Fibroblast of peridontal ligament (primary cell): ENCODE measurements at regions not wholly inside any gene's neighbourhood (a gene's known extent, or its start where the extent isn't known, plus 50 kb on each side); places are given as distances from the start of the nearest gene placed in this dataset.

ENCODE experiments used
- DNase-seq: peaks from one replicate; pipeline ENCODE4 v3.0.0-alpha.2; 2010; ENCODE audit errors: extremely low read depth

GRCh38 chr5:116361979-116362577 is 212.5 kb downstream of the SEMA6A start:
- no peak for DNase-seq

GRCh38 chr5:116361171-116361967 is 213.3 kb downstream of the SEMA6A start:
- peak; percentile 5 for DNase-seq

DNA sequence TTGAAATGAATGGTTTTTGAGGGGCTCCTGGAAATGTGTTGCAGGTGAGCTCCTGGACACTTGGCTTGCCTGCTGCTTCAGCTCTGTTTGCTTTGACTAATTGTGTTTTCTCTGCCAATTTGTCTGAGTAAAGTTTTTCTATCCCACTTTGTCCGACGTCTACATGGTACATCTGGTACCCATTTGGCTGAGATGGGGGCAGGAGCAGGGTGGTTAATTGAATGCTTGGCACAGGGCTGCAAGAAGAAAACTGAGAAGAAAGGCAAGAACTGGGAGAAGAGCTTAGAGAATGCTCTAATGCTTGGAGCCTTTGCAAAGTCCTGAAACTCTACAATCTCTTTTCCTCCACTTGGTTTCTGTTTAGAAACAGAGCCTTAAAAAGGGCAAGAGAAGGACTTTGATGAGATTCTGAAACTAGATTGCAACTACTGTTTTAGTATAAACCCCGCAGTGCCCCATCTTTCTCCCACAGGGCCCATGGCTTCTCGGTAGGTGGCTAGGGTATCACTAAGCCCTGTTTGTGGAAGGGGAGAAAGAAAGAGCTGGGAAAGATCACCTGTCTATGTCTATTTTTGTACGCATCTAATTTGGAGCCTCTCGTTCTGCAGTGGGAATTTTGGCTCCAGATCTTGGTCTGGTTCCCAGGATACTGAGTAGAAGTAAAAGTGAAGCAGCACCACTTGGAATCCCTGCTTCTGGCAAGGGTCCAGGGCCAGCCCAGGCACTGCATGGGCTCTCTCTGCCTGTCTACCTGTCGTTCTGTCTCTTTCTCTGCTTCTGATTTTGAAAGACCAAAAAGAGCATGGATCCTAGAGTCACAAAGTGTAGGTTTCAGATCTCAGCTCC is 214.4 kb downstream of the SEMA6A start:
- peak; percentile 74 for DNase-seq

GRCh38 chr5:116359592-116359991 is 215.0 kb downstream of the SEMA6A start:
- peak; percentile 19 for DNase-seq

DNA sequence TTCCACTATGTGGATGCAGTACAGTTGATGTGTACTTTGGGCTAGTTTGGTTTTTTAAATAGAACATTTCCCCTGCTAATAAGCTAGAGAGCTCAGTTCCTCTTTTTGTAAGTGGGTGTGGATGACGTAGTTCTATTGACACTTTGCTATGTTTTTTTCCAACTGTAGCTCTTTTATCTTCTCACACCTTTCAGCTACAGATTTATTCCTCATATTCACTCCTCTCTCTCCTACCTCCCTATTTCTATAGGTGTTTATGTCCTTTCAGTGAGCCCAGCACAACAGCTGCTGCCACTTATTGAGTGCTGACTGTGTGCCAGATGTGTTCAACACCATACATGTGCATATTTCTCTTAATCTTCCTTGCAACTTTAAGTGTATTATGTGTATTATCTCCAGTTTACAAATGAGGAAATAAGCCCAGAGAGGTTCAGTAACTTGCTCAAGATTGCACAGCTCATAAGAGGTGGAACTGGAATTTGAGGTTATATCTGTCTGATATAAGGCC is 215.7 kb downstream of the SEMA6A start:
- no peak for DNase-seq

DNA sequence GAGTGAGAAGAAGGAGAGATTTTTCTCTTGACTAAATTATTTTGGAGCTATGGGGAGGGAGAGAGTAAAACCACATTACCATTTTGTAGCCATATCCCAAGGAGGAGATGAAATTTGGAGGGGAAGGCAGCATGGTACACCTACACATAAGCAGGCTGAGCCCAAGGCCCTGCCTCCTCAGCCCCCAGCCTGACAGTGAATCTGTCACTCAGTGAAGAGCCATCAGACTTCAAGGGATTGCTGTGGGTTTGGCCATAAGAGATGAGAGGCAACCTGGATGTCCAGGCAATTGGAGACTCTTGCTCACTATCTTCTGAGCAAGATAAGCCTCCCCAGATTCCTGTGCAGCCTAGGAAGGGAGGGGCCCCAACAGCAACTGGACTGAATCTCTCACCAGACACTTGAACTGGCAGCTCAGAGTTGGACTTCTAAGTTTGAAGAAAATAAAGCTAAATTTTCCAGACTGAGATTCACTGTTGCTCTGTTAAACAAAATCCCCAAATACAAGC is 216.6 kb downstream of the SEMA6A start:
- DNase-seq = no peak

- no peak for DNase-seq
These were observed 218.6 kb downstream of the SEMA6A start for GRCh38 chr5:116355819-116356601.

DNA sequence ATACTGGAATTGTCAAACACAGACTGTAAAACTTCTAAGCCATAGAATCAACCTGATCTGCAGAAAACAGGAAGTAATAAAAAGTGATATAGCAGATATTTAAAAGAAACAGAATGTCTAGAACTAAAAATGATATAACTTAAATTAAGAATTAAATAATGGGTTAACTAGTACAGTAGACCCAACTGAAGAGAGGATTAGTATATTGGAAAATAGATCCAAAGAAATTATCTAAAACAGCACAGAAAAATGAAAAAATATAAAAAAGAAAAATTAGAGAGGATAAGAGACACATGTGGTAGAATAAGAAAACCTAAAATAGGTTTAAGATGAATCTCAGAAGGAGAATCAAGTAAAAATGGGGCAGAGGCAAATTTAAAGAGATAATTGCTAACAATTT is 219.9 kb downstream of the SEMA6A start:
- DNase-seq = no peak

DNA sequence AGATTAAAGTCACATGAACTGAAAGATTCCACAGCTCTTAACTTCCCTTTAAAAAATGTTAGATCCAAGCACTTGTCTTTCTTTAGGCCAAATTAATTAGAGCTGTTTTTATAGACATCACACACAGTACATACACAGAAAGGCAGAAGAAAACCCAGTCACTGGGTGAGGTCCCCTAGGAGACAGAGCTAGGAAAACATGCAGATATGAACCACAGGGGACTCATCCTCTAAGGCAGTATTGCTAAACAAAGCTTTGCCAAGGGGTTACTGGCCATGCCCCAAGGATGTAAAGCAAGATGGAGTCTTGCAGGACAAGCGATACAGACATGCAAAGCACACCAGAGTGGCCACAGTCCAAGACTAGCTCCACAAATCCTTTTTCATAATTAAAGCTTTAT is 227.0 kb downstream of the SEMA6A start:
- no peak for DNase-seq

DNA sequence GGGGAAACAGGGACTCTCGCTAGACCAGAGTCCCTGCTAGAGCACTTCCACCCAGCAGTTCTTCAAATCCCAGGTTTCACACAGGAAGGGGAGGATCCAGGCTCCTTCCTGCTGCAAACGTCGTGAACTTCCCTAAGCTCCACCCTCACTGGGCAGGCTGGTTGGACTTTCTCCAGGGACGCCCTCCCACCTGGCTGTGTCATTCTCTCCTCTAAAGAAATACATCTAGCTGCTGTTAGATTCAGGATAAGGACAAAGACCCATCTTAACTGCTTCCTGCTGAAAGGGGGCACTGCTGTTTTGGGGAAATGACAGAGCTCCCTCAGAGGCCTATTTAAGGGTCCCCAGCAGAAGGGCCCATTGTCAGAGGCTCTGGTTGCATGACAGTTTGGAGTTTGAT is 230.7 kb downstream of the SEMA6A start:
- DNase-seq = no peak
